Keratinocyte (primary cell): ENCODE measurements at regions not wholly inside any gene's neighbourhood (a gene's known extent, or its start where the extent isn't known, plus 50 kb on each side); places are given as distances from the start of the nearest gene placed in this dataset.

Experiments used
- DNase-seq: peaks from one replicate; pipeline ENCODE4 v3.0.0-alpha.2; 2011; ENCODE audit warnings: low read depth, missing footprints, low spot score
- FAIRE-seq: peaks from 2 replicates; lab custom pipeline; 2011; peaks lifted over from hg19 to GRCh38; lab: Jason Lieb, UNC
- H2AFZ ChIP-seq: 2 replicates; pipeline ENCODE4 v1.6.0; 2012; ENCODE audit warnings: low read length, control low read depth, inconsistent platforms; ENCODE audit not compliant: control insufficient read depth
- H3K27ac ChIP-seq: 2 replicates; pipeline ENCODE4 v1.5.1; 2011; ENCODE audit warnings: low read length; ENCODE audit not compliant: control insufficient read depth, insufficient read depth
- H3K27me3 ChIP-seq: 3 replicates; pipeline ENCODE4 v1.6.0; 2011; ENCODE audit warnings: low read length; ENCODE audit not compliant: control insufficient read depth, insufficient read depth; ENCODE audit errors: extremely low read depth
- H3K36me3 ChIP-seq, 2 experiments: 2 replicates in 1 of 2; 3 replicates in 1 of 2; pipeline ENCODE4 v1.5.1; 2011; ENCODE audit warnings: low read length in 2 of 2, mild to moderate bottlenecking in 1 of 2; ENCODE audit not compliant: control insufficient read depth in 2 of 2, insufficient read depth in 2 of 2; ENCODE audit errors: extremely low read depth in 1 of 2
- H3K4me1 ChIP-seq: 3 replicates; pipeline ENCODE4 v1.5.1; 2011; ENCODE audit warnings: low read length; ENCODE audit not compliant: control insufficient read depth, insufficient read depth; ENCODE audit errors: extremely low read depth
- H3K4me2 ChIP-seq: 3 replicates; pipeline ENCODE4 v1.6.0; 2011; ENCODE audit warnings: low read depth, low read length; ENCODE audit not compliant: control insufficient read depth, insufficient read depth; ENCODE audit errors: extremely low read depth
- H3K4me3 ChIP-seq, 3 experiments: fragments of 200-600 bp in 1 of 3; sonication (generic) in 1 of 3; 2 replicates in 2 of 3; 3 replicates in 1 of 3; pipeline ENCODE4 v1.5.1; 2011 to 2016; ENCODE audit warnings: low read length in 3 of 3, mild to moderate bottlenecking in 3 of 3, control low read depth in 2 of 3, inconsistent platforms in 1 of 3, low read depth in 1 of 3, mixed read lengths in 1 of 3, mixed run types in 1 of 3, moderate library complexity in 1 of 3; ENCODE audit not compliant: control insufficient read depth in 2 of 3, insufficient read depth in 2 of 3; ENCODE audit errors: extremely low read depth in 1 of 3
- H3K79me2 ChIP-seq: 2 replicates; pipeline ENCODE4 v1.6.0; 2012; ENCODE audit warnings: low read length; ENCODE audit not compliant: control insufficient read depth, insufficient read depth
- H3K9ac ChIP-seq: 3 replicates; pipeline ENCODE4 v1.6.0; 2011; ENCODE audit warnings: low read length; ENCODE audit not compliant: control insufficient read depth, insufficient read depth; ENCODE audit errors: extremely low read depth
- H3K9me1 ChIP-seq: 3 replicates; pipeline ENCODE4 v1.6.0; 2011; ENCODE audit warnings: low read length; ENCODE audit not compliant: control insufficient read depth, insufficient read depth; ENCODE audit errors: extremely low read depth
- H3K9me3 ChIP-seq: 2 replicates; pipeline ENCODE4 v1.5.1; 2012; ENCODE audit warnings: low read depth, low read length; ENCODE audit not compliant: control insufficient read depth
- H4K20me1 ChIP-seq: 3 replicates; pipeline ENCODE4 v1.6.0; 2011; ENCODE audit warnings: low read length; ENCODE audit not compliant: control insufficient read depth, insufficient read depth; ENCODE audit errors: extremely low read depth
- EZH2 ChIP-seq: IDR thresholded peaks from one replicate; pipeline ENCODE4 v1.6.1; 2012; ENCODE audit warnings: inconsistent platforms, mild to moderate bottlenecking, low read length, moderate library complexity
- dilution Hi-C: fragments of 300-500 bp; cut with MboI; formaldehyde crosslinking; loops from one replicate; pipeline ENCODE4 v1.7.0; 2020; ENCODE audit warnings: low sequenced_read_pairs; ENCODE audit not compliant: extremely low pct_ligation_motif_present
- TF ChIP-seq, protein P1 (sequence below), 3 experiments: IDR thresholded peaks in 1 of 3; conservative IDR thresholded peaks in 1 of 3; optimal IDR thresholded peaks in 1 of 3; 2 replicates in 2 of 3; 3 replicates in 1 of 3; pipeline versions ENCODE3 to v1.5.1; 2011; ENCODE audit warnings: low read length in 3 of 3, mild to moderate bottlenecking in 3 of 3, moderate library complexity in 2 of 3, control low read depth in 1 of 3, inconsistent platforms in 1 of 3; ENCODE audit not compliant: insufficient read depth in 2 of 3; ENCODE audit errors: extremely low read depth in 1 of 3

DNA sequence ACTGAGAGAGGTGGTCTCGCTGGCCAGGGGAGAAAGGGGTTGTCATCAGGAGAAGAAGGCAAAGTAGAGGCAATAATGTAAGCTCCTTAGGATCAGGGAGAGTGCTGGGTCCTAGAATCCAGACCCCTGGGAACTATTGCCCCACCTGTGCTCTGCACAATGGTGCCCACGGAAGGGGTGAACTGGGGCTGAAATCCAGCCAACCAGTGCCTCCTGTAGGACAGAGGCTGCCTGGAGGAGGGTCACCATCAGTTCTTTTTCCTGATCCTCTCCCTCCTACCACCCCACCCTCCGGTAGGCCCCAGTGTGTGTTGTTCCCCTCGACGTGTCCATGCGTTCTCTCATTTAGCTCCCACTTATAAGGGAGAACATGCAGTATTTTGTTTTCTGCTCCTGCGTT lies 52.9 kb upstream of the ATP2B4 start:
- no peak overlapping the region for H3K4me3 ChIP-seq
- no peaks in the 10 kb centered on the region for H4K20me1 ChIP-seq
- no peak overlapping the region for H3K27ac ChIP-seq
- TF ChIP-seq, protein P1, sequence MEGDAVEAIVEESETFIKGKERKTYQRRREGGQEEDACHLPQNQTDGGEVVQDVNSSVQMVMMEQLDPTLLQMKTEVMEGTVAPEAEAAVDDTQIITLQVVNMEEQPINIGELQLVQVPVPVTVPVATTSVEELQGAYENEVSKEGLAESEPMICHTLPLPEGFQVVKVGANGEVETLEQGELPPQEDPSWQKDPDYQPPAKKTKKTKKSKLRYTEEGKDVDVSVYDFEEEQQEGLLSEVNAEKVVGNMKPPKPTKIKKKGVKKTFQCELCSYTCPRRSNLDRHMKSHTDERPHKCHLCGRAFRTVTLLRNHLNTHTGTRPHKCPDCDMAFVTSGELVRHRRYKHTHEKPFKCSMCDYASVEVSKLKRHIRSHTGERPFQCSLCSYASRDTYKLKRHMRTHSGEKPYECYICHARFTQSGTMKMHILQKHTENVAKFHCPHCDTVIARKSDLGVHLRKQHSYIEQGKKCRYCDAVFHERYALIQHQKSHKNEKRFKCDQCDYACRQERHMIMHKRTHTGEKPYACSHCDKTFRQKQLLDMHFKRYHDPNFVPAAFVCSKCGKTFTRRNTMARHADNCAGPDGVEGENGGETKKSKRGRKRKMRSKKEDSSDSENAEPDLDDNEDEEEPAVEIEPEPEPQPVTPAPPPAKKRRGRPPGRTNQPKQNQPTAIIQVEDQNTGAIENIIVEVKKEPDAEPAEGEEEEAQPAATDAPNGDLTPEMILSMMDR (optimal IDR thresholded peaks at IDR 0.05 in 1 of 3, IDR thresholded peaks at IDR 0.05 in 1 of 3, conservative IDR thresholded peaks at IDR 0.05 in 1 of 3; ENCODE audit: extremely low read depth in 1 of 3, insufficient read depth in 2 of 3, low read length in 3 of 3), result no peak
- no peak for TF ChIP-seq EZH2
- DNase-seq (no peak), FAIRE-seq (no peak)
- no peaks in the 10 kb centered on the region for H3K36me3 ChIP-seq
- no peak overlapping the region for H3K4me2 ChIP-seq
- H3K9me3 ChIP-seq, result no peaks in the 10 kb centered on the region
- dilution Hi-C loops, result no loop called here
- H3K9me1 ChIP-seq, result no peaks in the 10 kb centered on the region
- H3K4me1 ChIP-seq, result no peaks in the 10 kb centered on the region
- H2AFZ ChIP-seq, result no peak overlapping the region
- H3K27me3 ChIP-seq, result no peaks in the 10 kb centered on the region
- H3K79me2 ChIP-seq, result no peaks in the 10 kb centered on the region
- H3K9ac ChIP-seq, result no peak overlapping the region
